Peyer's patch (tissue), 4 donors: ENCODE measurements at regions not wholly inside any gene's neighbourhood (a gene's known extent, or its start where the extent isn't known, plus 50 kb on each side); places are given as distances from the start of the nearest gene placed in this dataset.

Source experiments
- CTCF ChIP-seq, 6 experiments: fragments of 450-650 bp in 4 of 6; fragments of 200-600 bp in 2 of 6; sonication (generic) in 1 of 6; IDR thresholded peaks; one replicate each; pipeline ENCODE4 v1.5.1; 2017 to 2019; ENCODE audit warnings: antibody characterized with exemption in 6 of 6, mild to moderate bottlenecking in 3 of 6, moderate library complexity in 1 of 6
- POLR2A ChIP-seq, 2 donors: fragments of 450-650 bp; IDR thresholded peaks; one replicate each; pipeline ENCODE4 v1.5.1; 2017; ENCODE audit warnings: antibody characterized with exemption in 2 of 2, mild to moderate bottlenecking in 2 of 2, moderate library complexity in 2 of 2

- TF ChIP-seq POLR2A (IDR thresholded peaks at IDR 0.05) (no peak), CTCF (IDR thresholded peaks at IDR 0.05) (no peak)
Measured at GRCh38 chr2:22458440-22458839, 926.5 kb upstream of the KLHL29 start.
